HepG2 (cell line): ENCODE measurements at regions not wholly inside any gene's neighbourhood (a gene's known extent, or its start where the extent isn't known, plus 50 kb on each side); places are given as distances from the start of the nearest gene placed in this dataset.

ENCODE experiments used
- CREM ChIP-seq, 2 experiments: sonication (generic) in 1 of 2; formaldehyde crosslinking in 1 of 2; IDR thresholded peaks; 2 replicates each; pipeline versions ENCODE4 v1.4.0 to v1.6.1; 2016 to 2020; ENCODE audit warnings: antibody characterized with exemption in 1 of 2, mild to moderate bottlenecking in 1 of 2, missing genetic modification reagents in 1 of 2
- FOSL2 ChIP-seq: sonication (generic); formaldehyde crosslinking; IDR thresholded peaks from 2 replicates; pipeline ENCODE4 v1.4.0; 2020; ENCODE audit warnings: missing genetic modification reagents
- FOXC1 ChIP-seq: sonication (generic); formaldehyde crosslinking; IDR thresholded peaks from 2 replicates; pipeline ENCODE4 v1.8.0; 2022; ENCODE audit warnings: mild to moderate bottlenecking, missing genetic modification reagents, borderline replicate concordance
- IKZF4 ChIP-seq: sonication (generic); formaldehyde crosslinking; IDR thresholded peaks from 2 replicates; pipeline ENCODE4 v1.5.1; 2020; ENCODE audit warnings: borderline replicate concordance, mild to moderate bottlenecking, low read depth, missing genetic modification reagents; ENCODE audit errors: not compliant biosample characterization
- ISL2 ChIP-seq: sonication (generic); formaldehyde crosslinking; IDR thresholded peaks from 2 replicates; pipeline ENCODE4 v1.5.0; 2020; ENCODE audit warnings: missing genetic modification reagents
- RAD21 ChIP-seq: fragments of 450-650 bp; formaldehyde crosslinking; IDR thresholded peaks from 2 replicates; pipeline ENCODE4 v1.5.0; 2020; ENCODE audit warnings: mild to moderate bottlenecking
- STAG1 ChIP-seq: sonication (generic); formaldehyde crosslinking; IDR thresholded peaks from 2 replicates; pipeline ENCODE4 v1.4.0; 2020; ENCODE audit warnings: missing genetic modification reagents
- TBX3 ChIP-seq: fragments of 450-650 bp; IDR thresholded peaks from 2 replicates; pipeline ENCODE4 v1.6.1; 2017; ENCODE audit warnings: antibody characterized with exemption, mild to moderate bottlenecking, inconsistent platforms, borderline replicate concordance
- TEAD3 ChIP-seq: optimal IDR thresholded peaks from 2 replicates; pipeline ENCODE3; 2016; ENCODE audit warnings: borderline replicate concordance
- ZBTB21 ChIP-seq: sonication (generic); formaldehyde crosslinking; IDR thresholded peaks from 2 replicates; pipeline ENCODE4 v1.4.0; 2020; ENCODE audit warnings: missing genetic modification reagents
- ZFP82 ChIP-seq: sonication (generic); formaldehyde crosslinking; IDR thresholded peaks from 2 replicates; pipeline ENCODE4 v1.5.1; 2020; ENCODE audit warnings: mild to moderate bottlenecking, missing genetic modification reagents, borderline replicate concordance
- ZNF44 ChIP-seq: sonication (generic); formaldehyde crosslinking; IDR thresholded peaks from 2 replicates; pipeline ENCODE4 v1.5.1; 2020; ENCODE audit warnings: mild to moderate bottlenecking, missing genetic modification reagents
- ZNF446 ChIP-seq: sonication (generic); formaldehyde crosslinking; IDR thresholded peaks from 2 replicates; pipeline ENCODE4 v1.5.0; 2020; ENCODE audit warnings: mild to moderate bottlenecking, missing genetic modification reagents
- ZNF550 ChIP-seq: sonication (generic); formaldehyde crosslinking; IDR thresholded peaks from 2 replicates; pipeline ENCODE4 v1.4.0; 2020; ENCODE audit warnings: mild to moderate bottlenecking, missing genetic modification reagents, borderline replicate concordance
- ZNF605 ChIP-seq: sonication (generic); formaldehyde crosslinking; IDR thresholded peaks from 2 replicates; pipeline ENCODE4 v1.8.0; 2022; ENCODE audit warnings: mild to moderate bottlenecking, missing genetic modification reagents
- ZNF878 ChIP-seq: sonication (generic); formaldehyde crosslinking; IDR thresholded peaks from 2 replicates; pipeline ENCODE4 v1.8.1; 2023; ENCODE audit warnings: mild to moderate bottlenecking, missing genetic modification reagents, moderate library complexity
- TF ChIP-seq, protein P1 (sequence below): IDR thresholded peaks from 2 replicates; pipeline ENCODE4 v1.6.1; 2012; ENCODE audit warnings: low read depth, low read length, improper control_type of control experiment
- TF ChIP-seq, protein P2 (sequence below): IDR thresholded peaks from 2 replicates; pipeline ENCODE4 v1.6.1; 2016; ENCODE audit warnings: mild to moderate bottlenecking
- TF ChIP-seq, protein P3 (sequence below): sonication (generic); formaldehyde crosslinking; IDR thresholded peaks from 2 replicates; pipeline ENCODE4 v1.4.0; 2020; ENCODE audit warnings: mild to moderate bottlenecking, missing genetic modification reagents, borderline replicate concordance
- TF ChIP-seq, protein P4 (sequence below): sonication (generic); formaldehyde crosslinking; IDR thresholded peaks from 2 replicates; pipeline ENCODE4 v1.9.0; 2021; ENCODE audit warnings: missing genetic modification reagents, borderline replicate concordance

DNA sequence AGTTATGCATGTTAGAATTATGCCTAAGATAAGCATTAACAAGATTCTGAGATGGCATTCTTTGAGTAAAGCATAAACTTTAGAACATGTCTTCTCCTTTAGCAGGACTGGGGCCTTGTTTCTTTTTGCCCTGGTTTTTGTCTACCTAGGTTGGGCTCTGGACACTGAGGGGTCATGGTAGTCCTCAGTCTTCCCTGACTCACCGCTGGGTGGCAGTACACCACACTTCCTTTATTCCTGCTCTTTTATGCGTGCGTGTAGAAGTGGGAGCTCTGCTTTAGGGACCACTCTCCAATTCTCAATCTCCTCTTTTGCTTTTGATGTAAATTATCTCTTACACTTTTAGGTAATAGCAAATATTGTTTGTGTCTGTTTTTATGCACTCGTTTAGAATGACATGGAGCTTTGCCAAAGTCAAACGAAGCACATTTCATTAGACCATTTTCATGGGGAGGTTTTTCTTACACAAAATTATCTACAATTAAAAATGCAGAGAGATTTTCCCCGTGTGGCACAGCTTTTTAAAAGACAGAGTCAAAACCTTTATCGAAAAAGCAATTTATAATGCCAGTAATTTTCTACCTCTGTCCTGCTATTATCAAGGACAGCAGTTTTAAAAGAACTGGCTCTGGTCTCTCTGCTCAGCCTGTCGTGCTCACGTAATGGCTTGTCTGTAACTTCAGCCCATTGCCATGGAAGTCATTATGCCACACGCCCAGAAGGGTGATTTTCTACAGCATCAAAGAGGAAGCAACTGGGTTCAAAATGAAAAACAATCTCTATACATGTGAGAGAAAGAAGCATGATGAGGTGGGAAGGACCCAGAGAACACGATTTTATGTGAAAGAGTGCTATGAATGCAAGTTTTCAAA lies 413.9 kb downstream of the COG6 start (continued):
- peak; percentile 19 for TF ChIP-seq TEAD3 (CRISPR knock-in tag)
- TF ChIP-seq, protein P1, sequence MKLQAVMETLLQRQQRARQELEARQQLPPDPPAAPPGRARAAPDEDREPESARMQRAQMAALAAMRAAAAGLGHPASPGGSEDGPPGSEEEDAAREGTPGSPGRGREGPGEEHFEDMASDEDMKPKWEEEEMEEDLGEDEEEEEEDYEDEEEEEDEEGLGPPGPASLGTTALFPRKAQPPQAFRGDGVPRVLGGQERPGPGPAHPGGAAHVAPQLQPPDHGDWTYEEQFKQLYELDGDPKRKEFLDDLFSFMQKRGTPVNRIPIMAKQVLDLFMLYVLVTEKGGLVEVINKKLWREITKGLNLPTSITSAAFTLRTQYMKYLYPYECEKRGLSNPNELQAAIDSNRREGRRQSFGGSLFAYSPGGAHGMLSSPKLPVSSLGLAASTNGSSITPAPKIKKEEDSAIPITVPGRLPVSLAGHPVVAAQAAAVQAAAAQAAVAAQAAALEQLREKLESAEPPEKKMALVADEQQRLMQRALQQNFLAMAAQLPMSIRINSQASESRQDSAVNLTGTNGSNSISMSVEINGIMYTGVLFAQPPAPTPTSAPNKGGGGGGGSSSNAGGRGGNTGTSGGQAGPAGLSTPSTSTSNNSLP, result no peak
- TF ChIP-seq, protein P2, sequence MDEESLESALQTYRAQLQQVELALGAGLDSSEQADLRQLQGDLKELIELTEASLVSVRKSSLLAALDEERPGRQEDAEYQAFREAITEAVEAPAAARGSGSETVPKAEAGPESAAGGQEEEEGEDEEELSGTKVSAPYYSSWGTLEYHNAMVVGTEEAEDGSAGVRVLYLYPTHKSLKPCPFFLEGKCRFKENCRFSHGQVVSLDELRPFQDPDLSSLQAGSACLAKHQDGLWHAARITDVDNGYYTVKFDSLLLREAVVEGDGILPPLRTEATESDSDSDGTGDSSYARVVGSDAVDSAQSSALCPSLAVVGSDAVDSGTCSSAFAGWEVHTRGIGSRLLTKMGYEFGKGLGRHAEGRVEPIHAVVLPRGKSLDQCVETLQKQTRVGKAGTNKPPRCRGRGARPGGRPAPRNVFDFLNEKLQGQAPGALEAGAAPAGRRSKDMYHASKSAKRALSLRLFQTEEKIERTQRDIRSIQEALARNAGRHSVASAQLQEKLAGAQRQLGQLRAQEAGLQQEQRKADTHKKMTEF (CRISPR knock-in tag), result 0 out of 2 replicates have a peak, but pooled peaks have one; percentile 35
- TF ChIP-seq, protein P3, sequence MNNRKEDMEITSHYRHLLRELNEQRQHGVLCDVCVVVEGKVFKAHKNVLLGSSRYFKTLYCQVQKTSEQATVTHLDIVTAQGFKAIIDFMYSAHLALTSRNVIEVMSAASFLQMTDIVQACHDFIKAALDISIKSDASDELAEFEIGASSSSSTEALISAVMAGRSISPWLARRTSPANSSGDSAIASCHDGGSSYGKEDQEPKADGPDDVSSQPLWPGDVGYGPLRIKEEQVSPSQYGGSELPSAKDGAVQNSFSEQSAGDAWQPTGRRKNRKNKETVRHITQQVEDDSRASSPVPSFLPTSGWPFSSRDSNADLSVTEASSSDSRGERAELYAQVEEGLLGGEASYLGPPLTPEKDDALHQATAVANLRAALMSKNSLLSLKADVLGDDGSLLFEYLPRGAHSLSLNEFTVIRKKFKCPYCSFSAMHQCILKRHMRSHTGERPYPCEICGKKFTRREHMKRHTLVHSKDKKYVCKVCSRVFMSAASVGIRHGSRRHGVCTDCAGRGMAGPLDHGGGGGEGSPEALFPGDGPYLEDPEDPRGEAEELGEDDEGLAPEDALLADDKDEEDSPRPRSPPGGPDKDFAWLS (CRISPR knock-in tag), result no peak
- TF ChIP-seq ZNF550 (CRISPR knock-in tag), result no peak
- no peak for TF ChIP-seq IKZF4 (CRISPR knock-in tag)
- no peak for TF ChIP-seq ZNF446 (CRISPR knock-in tag)
- TF ChIP-seq ISL2 (CRISPR knock-in tag), result no peak
- TF ChIP-seq ZNF605, result no peak
- TF ChIP-seq ZNF44 (CRISPR knock-in tag), result no peak
- no peak for TF ChIP-seq ZFP82 (CRISPR knock-in tag)
- TF ChIP-seq ZNF878 (CRISPR knock-in tag), result no peak
- TF ChIP-seq FOSL2 (CRISPR knock-in tag), result peak; percentile 9; the same call in 1 of the 2 replicates
- TF ChIP-seq ZBTB21 (CRISPR knock-in tag), result no peak
- TF ChIP-seq CREM (IDR thresholded peaks at IDR 0.05), result no peak
- no peak for TF ChIP-seq CREM (CRISPR knock-in tag; IDR thresholded peaks at IDR 0.05)
- peak; percentile 96 for TF ChIP-seq STAG1 (CRISPR knock-in tag)
- TF ChIP-seq FOXC1 (CRISPR knock-in tag), result no peak
- TF ChIP-seq, protein P4, sequence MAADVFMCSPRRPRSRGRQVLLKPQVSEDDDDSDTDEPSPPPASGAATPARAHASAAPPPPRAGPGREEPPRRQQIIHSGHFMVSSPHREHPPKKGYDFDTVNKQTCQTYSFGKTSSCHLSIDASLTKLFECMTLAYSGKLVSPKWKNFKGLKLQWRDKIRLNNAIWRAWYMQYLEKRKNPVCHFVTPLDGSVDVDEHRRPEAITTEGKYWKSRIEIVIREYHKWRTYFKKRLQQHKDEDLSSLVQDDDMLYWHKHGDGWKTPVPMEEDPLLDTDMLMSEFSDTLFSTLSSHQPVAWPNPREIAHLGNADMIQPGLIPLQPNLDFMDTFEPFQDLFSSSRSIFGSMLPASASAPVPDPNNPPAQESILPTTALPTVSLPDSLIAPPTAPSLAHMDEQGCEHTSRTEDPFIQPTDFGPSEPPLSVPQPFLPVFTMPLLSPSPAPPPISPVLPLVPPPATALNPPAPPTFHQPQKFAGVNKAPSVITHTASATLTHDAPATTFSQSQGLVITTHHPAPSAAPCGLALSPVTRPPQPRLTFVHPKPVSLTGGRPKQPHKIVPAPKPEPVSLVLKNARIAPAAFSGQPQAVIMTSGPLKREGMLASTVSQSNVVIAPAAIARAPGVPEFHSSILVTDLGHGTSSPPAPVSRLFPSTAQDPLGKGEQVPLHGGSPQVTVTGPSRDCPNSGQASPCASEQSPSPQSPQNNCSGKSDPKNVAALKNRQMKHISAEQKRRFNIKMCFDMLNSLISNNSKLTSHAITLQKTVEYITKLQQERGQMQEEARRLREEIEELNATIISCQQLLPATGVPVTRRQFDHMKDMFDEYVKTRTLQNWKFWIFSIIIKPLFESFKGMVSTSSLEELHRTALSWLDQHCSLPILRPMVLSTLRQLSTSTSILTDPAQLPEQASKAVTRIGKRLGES (CRISPR knock-in tag), result no peak
- TF ChIP-seq RAD21 (CRISPR knock-in tag), result peak; percentile 60; the same call in 1 of the 2 replicates
- no peak for TF ChIP-seq TBX3
